ENCODE measurements at regions not wholly inside any gene's neighbourhood (a gene's known extent, or its start where the extent isn't known, plus 50 kb on each side); places are given as distances from the start of the nearest gene placed in this dataset.
"Not testable (repeated sequence)": the region's sequence is repeated elsewhere in the genome, so short reads cannot be mapped to it uniquely, and the experiment has no call there.

DNA sequence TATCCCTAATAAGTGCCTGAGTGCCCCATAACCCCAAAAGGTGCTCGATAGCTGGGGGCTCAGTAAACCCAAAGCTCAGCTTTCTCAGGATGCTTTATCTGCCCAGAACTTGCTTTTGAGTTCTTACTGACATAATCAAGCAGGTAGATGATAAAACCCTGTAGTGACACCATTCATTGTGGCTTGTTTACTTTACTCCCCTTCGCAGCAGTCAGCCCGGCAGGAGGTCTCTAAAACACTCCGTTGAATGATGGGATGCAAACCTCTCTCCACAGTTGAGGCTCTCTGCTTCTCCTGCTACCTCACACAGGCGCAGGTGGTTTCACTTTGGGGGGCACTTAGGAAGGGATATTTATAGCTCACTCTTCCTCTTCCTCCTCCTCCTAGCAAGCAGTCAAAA lies 349.4 kb downstream of the HLX start:
- Mint-ChIP-seq H3K9me3 (peaks cover 10 to 14% of the 10 kb centered on the region in 2 donors), H3K27ac (no peak overlapping the region), H3K4me1 (peaks cover 16 to 25% of the 10 kb centered on the region in 2 donors), H3K27me3 (peaks cover 0 to 15% of the 10 kb centered on the region in 2 donors), H3K36me3 (peaks cover 0 to 2% of the 10 kb centered on the region in 2 donors), H3K4me3 (peak overlapping the region in 1 of 2 donors; percentile 43)
- ATAC-seq (replicated peaks) = peak in 1 of 2 donors; percentile 5
- no peak for DNase-seq

DNA sequence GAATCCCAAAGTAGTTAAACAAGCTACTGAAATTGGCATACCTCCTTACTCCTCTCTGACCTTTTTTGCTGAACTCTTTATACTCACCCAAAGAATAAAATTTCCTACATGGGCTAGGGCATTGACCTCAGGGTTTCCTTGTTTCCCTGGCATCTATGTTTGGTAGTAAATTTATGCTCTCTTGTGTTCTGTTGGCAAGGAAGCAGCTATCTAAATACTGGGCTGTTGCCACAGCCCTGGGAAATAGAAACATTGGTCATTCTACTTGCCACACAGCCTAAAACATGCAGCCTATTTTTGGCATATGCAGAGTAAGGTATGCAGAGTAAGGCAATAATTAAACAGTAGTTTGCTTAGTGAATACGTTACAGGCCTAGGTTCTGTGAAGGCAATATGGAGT lies 351.4 kb downstream of the HLX start:
- H3K9me3 Mint-ChIP-seq = peaks cover 0 to 3% of the 10 kb centered on the region in 2 donors
- H3K27ac Mint-ChIP-seq = no peak overlapping the region
- peaks cover under 1 to 15% of the 10 kb centered on the region in 2 donors for H3K27me3 Mint-ChIP-seq
- DNase-seq (no peak), ATAC-seq (replicated peaks) (no peak)
- no peaks in the 10 kb centered on the region for H3K36me3 Mint-ChIP-seq
- no peak overlapping the region for H3K4me3 Mint-ChIP-seq
- peaks cover 16 to 25% of the 10 kb centered on the region in 2 donors for H3K4me1 Mint-ChIP-seq

DNA sequence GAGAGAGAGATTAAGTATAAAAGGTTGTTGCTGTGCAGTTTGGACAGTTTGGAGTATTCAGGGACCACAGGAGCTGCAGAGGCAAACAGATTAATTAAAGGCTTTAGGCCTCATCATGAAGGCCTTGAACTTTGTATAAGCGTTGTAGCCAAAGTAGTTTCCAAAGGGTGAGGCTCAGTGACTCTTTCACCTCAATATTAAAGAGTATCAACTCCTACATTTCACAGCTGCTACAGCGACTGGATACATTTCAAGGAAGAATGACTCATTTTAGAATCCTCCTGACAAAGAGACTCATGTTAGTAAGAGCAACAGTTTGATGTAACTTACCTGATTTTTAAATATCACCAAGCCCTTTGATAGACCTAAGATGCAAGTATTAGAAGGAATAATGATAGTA lies 355.5 kb downstream of the HLX start:
- H3K9me3 Mint-ChIP-seq = peaks cover 0 to 3% of the 10 kb centered on the region in 2 donors
- no peaks in the 10 kb centered on the region for H3K4me1 Mint-ChIP-seq
- H3K27ac Mint-ChIP-seq = no peak overlapping the region
- H3K36me3 Mint-ChIP-seq = no peaks in the 10 kb centered on the region
- H3K4me3 Mint-ChIP-seq = no peak overlapping the region
- DNase-seq (no peak), ATAC-seq (replicated peaks) (no peak)
- peaks cover 4 to 10% of the 10 kb centered on the region in 2 donors for H3K27me3 Mint-ChIP-seq

DNA sequence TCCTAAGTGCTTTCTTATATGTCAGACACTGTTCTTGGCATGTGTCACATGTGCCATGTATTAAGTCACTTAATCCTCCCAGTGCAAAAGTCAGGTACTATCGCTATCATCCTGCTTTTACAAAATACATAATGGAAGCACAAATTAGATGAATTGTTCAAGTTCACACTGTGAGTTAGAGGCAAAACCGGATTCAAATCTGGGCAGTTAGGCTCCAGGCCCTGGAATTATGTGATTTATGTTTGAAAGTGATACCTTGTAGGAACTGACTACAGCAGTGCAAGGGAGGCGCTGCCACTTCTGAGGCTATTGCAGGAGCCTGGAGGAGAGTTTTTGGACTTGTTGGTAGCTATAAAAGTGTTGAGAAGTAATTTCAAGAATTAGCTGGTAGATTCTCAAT lies 358.3 kb downstream of the HLX start:
- peaks cover 4 to 13% of the 10 kb centered on the region in 2 donors for H3K27me3 Mint-ChIP-seq
- no peaks in the 10 kb centered on the region for H3K4me1 Mint-ChIP-seq

DNA sequence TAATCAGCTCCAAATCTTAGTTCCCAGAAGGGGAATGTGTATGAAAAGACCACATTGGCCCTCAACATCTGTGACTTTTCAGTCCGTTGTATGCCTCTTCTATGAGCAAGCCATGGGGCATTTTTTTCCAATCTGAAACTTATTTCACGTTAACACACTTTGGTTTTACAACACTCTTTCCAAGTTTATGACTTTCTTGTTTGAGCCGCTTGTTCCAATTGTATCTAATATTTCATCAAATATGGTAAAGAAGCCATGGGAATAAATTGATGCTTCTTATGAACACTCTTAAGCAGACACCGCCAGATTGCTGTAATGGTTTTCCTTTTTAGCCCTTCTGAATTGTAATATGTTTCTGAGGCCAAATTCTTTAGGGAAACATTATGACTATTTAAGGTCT lies 359.9 kb downstream of the HLX start:
- ATAC-seq (replicated peaks) = no peak

More for the DNA sequence above, 358.3 kb downstream of the HLX start:
- ATAC-seq (replicated peaks) (no peak), DNase-seq (no peak)
- Mint-ChIP-seq H3K4me3 (no peak overlapping the region), H3K27ac (no peak overlapping the region), H3K36me3 (no peaks in the 10 kb centered on the region), H3K9me3 (peaks cover 0 to 3% of the 10 kb centered on the region in 2 donors)

DNA sequence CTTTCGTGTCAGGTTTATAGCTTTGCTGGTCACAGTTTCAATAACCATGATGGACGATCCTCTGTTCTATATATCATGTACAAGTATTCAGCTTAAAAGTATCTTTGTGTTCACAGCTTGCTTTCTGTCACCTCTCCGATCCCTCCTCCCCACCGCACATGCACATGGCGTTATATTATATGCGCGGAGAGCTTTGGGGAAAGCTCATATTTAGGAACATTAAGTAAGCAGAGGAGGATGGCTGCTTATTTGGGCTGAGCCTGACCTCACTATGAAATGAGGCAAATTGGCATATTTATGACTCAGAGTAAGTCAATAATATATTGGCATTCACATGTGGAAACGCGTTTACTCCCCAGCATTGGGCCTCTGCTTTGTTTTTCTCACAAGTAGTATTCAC lies 360.5 kb downstream of the HLX start:
- DNase-seq = no peak
- Mint-ChIP-seq H3K4me1 (no peaks in the 10 kb centered on the region), H3K27me3 (peaks cover 4 to 9% of the 10 kb centered on the region in 2 donors), H3K9me3 (no peaks in the 10 kb centered on the region), H3K27ac (no peak overlapping the region), H3K36me3 (no peaks in the 10 kb centered on the region), H3K4me3 (no peak overlapping the region)
- no peak for ATAC-seq (replicated peaks)

More for the DNA sequence above, 359.9 kb downstream of the HLX start:
- no peak overlapping the region for H3K27ac Mint-ChIP-seq
- H3K9me3 Mint-ChIP-seq = no peaks in the 10 kb centered on the region
- DNase-seq = no peak
- H3K27me3 Mint-ChIP-seq = peaks cover 4 to 9% of the 10 kb centered on the region in 2 donors
- H3K36me3 Mint-ChIP-seq = no peaks in the 10 kb centered on the region
- no peaks in the 10 kb centered on the region for H3K4me1 Mint-ChIP-seq
- no peak overlapping the region for H3K4me3 Mint-ChIP-seq

DNA sequence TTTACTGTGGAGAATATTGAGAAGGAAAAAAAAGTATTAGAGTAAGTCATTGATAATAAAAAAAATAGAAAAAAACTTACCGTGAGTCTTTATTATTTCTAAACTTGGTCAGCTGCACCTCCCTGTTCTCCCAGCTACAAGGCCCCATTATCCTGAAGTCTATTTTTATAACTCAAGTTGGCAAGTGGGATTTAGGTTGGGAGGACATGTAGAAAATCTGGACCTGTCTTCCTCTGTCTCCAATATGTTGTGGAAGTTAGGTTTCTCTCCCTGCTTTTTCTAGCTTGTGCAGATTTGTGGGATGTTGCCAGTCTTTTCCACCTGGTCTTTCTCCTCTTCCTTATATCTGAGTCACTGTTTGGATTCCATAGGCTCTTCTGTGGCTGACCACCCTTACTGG lies 361.4 kb downstream of the HLX start:
- Mint-ChIP-seq H3K36me3 (no peaks in the 10 kb centered on the region), H3K27ac (no peak overlapping the region), H3K4me3 (no peak overlapping the region), H3K4me1 (no peaks in the 10 kb centered on the region), H3K27me3 (peaks cover 3 to 9% of the 10 kb centered on the region in 2 donors), H3K9me3 (no peaks in the 10 kb centered on the region)
- no peak for DNase-seq
- no peak for ATAC-seq (replicated peaks)

DNA sequence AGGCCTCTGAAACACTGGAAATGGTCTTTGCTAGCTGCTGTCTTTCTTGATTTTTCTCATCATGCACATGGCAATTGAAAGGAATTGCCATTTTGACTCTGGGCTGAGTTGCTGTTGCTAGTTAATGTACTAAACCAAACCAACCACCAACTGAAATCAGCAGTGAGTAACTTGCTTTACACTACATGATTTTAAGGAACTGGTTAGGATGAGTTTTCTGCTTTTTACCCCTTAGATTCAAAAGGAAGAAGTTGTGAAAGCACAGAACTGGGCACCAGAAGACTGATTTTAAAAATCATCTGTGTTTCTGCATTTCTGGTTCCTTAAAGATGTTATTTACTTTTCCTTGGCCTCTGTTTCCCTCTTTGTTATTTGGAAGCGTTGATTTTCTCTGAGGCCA lies 361.9 kb downstream of the HLX start:
- Mint-ChIP-seq H3K27ac (no peak overlapping the region), H3K36me3 (no peaks in the 10 kb centered on the region)

DNA sequence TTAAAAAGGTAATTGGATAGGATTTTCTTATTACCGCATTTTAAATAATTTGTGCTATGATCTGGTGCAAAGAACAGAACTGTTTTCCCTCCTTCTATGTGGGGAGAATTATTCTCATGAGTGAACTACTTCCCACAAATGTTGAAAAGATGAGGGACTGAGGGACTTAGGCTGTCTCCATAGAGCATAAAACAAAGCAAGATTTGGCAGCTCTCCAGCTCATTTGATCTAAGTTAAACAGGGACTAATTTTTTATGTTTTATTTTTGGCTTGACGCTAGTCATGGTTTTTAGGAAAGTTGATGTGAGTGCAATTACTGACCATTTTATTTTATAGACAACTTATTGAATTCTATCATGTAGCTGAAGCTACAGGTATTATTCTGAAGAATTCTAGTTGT lies 362.3 kb downstream of the HLX start:
- no peak overlapping the region for H3K27ac Mint-ChIP-seq
- no peaks in the 10 kb centered on the region for H3K4me1 Mint-ChIP-seq
- no peaks in the 10 kb centered on the region for H3K36me3 Mint-ChIP-seq
- no peak overlapping the region for H3K4me3 Mint-ChIP-seq
- H3K9me3 Mint-ChIP-seq = no peaks in the 10 kb centered on the region
- H3K27me3 Mint-ChIP-seq = peaks cover 0 to 9% of the 10 kb centered on the region in 2 donors
- ATAC-seq (replicated peaks) = no peak
- no peak for DNase-seq

More for the DNA sequence above, 361.9 kb downstream of the HLX start:
- Mint-ChIP-seq H3K4me1 (no peaks in the 10 kb centered on the region), H3K9me3 (no peaks in the 10 kb centered on the region), H3K27me3 (peaks cover 0 to 9% of the 10 kb centered on the region in 2 donors), H3K4me3 (no peak overlapping the region)
- ATAC-seq (replicated peaks) = no peak
- no peak for DNase-seq

DNA sequence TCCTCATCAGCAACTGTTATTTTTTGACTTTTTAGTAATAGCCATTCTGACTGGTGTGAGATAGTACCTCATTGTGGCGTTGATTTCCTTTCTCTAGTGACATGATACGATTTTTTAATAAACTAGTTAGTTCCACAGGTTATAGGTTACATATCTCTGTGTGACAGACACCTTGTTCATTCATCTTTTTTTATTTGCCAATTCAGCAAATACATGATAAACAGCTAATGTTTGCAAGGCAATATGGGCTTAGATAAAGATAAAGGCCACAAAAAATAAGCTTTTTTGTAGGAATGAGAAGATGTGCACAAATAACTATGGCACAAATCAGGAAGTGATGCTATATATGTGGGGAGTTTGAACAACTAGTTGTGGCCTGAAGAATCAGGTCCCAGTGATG lies 366.8 kb downstream of the HLX start:
- H3K36me3 Mint-ChIP-seq = no peaks in the 10 kb centered on the region
- DNase-seq (no peak), ATAC-seq (replicated peaks) (no peak)
- H3K4me1 Mint-ChIP-seq = no peaks in the 10 kb centered on the region
- no peak overlapping the region for H3K27ac Mint-ChIP-seq
- peaks cover 4% of the 10 kb centered on the region in 2 donors for H3K27me3 Mint-ChIP-seq
- H3K4me3 Mint-ChIP-seq = no peak overlapping the region
- no peaks in the 10 kb centered on the region for H3K9me3 Mint-ChIP-seq

DNA sequence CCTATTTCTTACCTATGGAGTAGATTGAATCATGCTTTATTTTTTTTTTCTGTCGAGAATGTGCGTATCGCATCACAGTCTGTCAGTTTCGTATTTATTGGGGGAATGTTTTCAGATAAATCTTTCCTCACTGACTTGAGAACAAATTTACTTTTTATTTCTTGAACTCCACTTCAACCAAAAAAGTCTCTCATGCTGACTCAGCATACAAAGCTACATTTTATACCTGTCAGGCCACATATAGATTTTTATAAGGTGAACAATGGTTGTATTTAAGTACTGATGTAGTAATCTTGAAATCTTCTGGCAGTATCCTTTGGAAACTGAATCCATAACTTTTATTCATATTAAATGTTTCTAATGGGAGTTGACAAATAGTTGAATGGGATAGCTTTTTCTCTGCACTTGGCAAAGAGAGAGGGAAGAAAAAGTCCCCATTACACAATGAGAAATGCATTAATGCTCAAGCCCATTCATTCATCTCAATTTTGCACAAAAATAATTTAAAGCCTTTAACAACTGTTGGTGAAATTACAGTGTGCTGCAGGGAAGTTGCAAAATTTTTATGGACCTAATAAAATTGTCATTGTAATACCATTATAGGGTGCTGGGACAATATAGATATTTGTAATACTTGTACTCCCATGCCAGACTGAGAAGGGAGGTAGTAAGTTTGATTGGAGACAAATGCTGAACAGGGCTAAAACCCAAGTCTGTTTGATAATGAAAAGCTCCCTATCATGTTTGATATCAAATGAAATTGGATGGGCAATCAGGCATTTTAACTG lies 367.6 kb downstream of the HLX start:
- H3K4me1 Mint-ChIP-seq = no peaks in the 10 kb centered on the region
- peaks cover 4% of the 10 kb centered on the region in 2 donors for H3K27me3 Mint-ChIP-seq
- ATAC-seq (replicated peaks) (no peak), DNase-seq (no peak)
- H3K9me3 Mint-ChIP-seq = no peaks in the 10 kb centered on the region
- H3K36me3 Mint-ChIP-seq = no peaks in the 10 kb centered on the region
- H3K4me3 Mint-ChIP-seq = no peak overlapping the region
- no peak overlapping the region for H3K27ac Mint-ChIP-seq

DNA sequence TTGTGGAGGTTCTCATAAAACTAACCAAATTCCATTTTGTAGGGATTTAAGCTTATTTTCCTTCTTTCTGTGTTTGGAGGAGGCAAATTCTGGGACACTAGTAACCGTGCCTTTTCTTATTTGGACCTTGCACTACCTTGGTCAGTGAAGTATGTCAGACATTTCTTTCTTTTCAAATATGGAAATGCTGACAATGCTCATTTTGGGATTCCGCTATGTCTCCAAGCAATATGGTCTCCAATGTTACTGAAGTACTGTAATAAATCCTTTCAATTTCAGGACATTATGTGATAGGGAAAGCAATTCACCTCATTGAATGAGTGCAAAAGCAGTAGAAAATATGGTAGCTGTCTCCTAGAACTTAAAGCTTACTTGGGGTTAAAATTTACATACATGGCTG lies 372.3 kb downstream of the HLX start:
- H3K36me3 Mint-ChIP-seq = no peaks in the 10 kb centered on the region
- H3K4me1 Mint-ChIP-seq = no peaks in the 10 kb centered on the region
- ATAC-seq (replicated peaks) = no peak
- H3K9me3 Mint-ChIP-seq = peaks cover 1 to 4% of the 10 kb centered on the region in 2 donors
- DNase-seq = no peak
- H3K27ac Mint-ChIP-seq = no peak overlapping the region
- H3K27me3 Mint-ChIP-seq = peaks cover 0 to 8% of the 10 kb centered on the region in 2 donors
- H3K4me3 Mint-ChIP-seq = no peak overlapping the region

DNA sequence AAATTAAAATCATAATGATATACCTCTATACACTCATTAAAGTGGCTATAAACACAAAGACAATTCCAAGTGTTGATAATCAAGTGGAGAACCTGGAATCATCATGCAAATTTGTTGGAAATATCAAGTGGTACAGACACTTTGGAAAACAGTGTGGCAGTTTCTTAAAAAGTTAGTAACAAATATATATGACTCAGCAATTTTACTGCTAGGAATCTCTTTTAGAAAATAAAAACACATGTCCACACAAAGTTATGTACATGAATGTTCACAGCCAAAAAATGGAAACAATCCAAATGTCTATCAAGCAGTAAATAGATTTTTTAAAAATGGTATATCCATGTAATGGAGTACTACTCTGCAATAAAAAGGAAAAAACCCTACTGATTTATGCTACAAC lies 375.6 kb downstream of the HLX start:
- Mint-ChIP-seq H3K36me3 (no peaks in the 10 kb centered on the region), H3K9me3 (peaks cover 10 to 12% of the 10 kb centered on the region in 2 donors), H3K27me3 (peaks cover 9 to 18% of the 10 kb centered on the region in 2 donors), H3K4me3 (no peak overlapping the region), H3K4me1 (no peaks in the 10 kb centered on the region), H3K27ac (no peak overlapping the region)
- no peak for DNase-seq
- no peak for ATAC-seq (replicated peaks)

DNA sequence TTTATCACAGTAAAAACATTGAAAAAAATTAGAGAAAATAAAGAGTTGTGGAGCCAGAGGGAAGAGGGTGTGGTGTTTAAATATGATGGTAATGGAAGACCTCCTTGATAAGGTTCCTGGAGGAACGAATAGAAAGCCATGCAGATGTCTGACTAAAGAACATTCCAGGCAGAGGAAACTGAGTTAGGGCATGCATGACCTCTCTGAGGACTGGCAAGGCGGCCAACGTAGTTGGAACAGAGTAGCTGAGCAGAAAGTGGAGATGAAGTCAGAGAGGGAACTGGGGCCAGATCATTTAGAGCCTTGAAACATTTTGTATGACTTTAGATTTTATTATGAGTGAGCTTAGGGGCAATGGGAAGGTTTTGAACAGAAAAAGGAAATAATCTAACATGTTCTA lies 377.5 kb downstream of the HLX start:
- no peak overlapping the region for H3K27ac Mint-ChIP-seq

DNA sequence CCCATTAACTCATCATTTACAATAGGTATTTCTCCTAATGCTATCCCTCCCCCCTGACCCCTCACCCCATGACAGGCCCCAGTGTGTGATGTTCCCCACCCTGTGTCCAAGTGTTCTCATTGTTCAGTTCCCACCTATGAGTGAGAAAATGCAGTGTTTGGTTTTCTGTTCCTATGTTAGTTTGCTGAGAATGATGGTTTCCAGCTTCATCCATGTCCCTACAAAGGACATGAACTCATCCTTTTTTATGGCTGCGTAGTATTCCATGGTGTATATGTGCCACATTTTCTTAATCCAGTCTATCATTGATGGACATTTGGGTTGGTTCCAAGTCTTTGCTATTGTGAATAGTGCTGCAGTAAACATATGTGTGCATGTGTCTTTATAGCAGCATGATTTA lies 378.3 kb downstream of the HLX start:
- not testable (repeated sequence) for H3K27ac Mint-ChIP-seq; DNase-seq; H3K4me1 Mint-ChIP-seq; H3K36me3 Mint-ChIP-seq; ATAC-seq (replicated peaks); H3K4me3 Mint-ChIP-seq
- Mint-ChIP-seq H3K27me3 (peaks cover 27 to 41% of the 10 kb centered on the region in 2 donors), H3K9me3 (peaks cover 10 to 14% of the 10 kb centered on the region in 2 donors)

More for the DNA sequence above, 377.5 kb downstream of the HLX start:
- Mint-ChIP-seq H3K27me3 (peaks cover 20 to 33% of the 10 kb centered on the region in 2 donors), H3K4me1 (no peaks in the 10 kb centered on the region), H3K36me3 (no peaks in the 10 kb centered on the region), H3K9me3 (peaks cover 10 to 12% of the 10 kb centered on the region in 2 donors), H3K4me3 (no peak overlapping the region)
- ATAC-seq (replicated peaks) = no peak
- DNase-seq = no peak

Measured in stimulated activated naive B cell treated with anti-CD40 and anti-IgM and Interleukin-4, amounts not matched to agents 10 μg/mL and 1 μg/mL and 100 μg/mL, for 72 hours (primary cell).